ENCODE measurements at regions not wholly inside any gene's neighbourhood (a gene's known extent, or its start where the extent isn't known, plus 50 kb on each side); places are given as distances from the start of the nearest gene placed in this dataset.
"Not testable (repeated sequence)": the region's sequence is repeated elsewhere in the genome, so short reads cannot be mapped to it uniquely, and the experiment has no call there.

- DNase-seq (ENCODE audit: low read depth): no peak
These were observed 220.4 kb upstream of the IRX4 start for GRCh38 chr5:2102819-2103776.

- no peak for DNase-seq (ENCODE audit: low read depth)
These were observed 219.0 kb upstream of the IRX4 start for GRCh38 chr5:2101685-2102084.

- DNase-seq (ENCODE audit: low read depth): no peak
These were observed 214.3 kb upstream of the IRX4 start for GRCh38 chr5:2096887-2097505.

GRCh38 chr5:2095011-2095410 is 212.3 kb upstream of the IRX4 start:
- DNase-seq (ENCODE audit: low read depth): no peak

GRCh38 chr5:2094616-2094995 is 211.9 kb upstream of the IRX4 start:
- DNase-seq (ENCODE audit: low read depth): no peak

- DNase-seq (ENCODE audit: low read depth): no peak
These were observed 211.3 kb upstream of the IRX4 start for GRCh38 chr5:2093859-2094615.

- DNase-seq (ENCODE audit: low read depth): no peak
These were observed 209.2 kb upstream of the IRX4 start for GRCh38 chr5:2091921-2092320.

GRCh38 chr5:2087980-2088379 is 205.3 kb upstream of the IRX4 start:
- DNase-seq (ENCODE audit: low read depth): no peak

- no peak for DNase-seq (ENCODE audit: low read depth)
These were observed 192.6 kb upstream of the IRX4 start for GRCh38 chr5:2075365-2075764.

GRCh38 chr5:2071562-2071961 is 188.8 kb upstream of the IRX4 start:
- DNase-seq (ENCODE audit: low read depth): no peak

- not testable (repeated sequence) for DNase-seq (ENCODE audit: low read depth)
These were observed 188.1 kb upstream of the IRX4 start for GRCh38 chr5:2070787-2071186.

- no peak for DNase-seq (ENCODE audit: low read depth)
These were observed 185.8 kb upstream of the IRX4 start for GRCh38 chr5:2068531-2068930.

GRCh38 chr5:2066373-2066772 is 183.6 kb upstream of the IRX4 start:
- no peak for DNase-seq (ENCODE audit: low read depth)

- not testable (repeated sequence) for DNase-seq (ENCODE audit: low read depth)
These were observed 180.7 kb upstream of the IRX4 start for GRCh38 chr5:2063380-2063779.

- DNase-seq (ENCODE audit: low read depth): no peak
These were observed 170.0 kb upstream of the IRX4 start for GRCh38 chr5:2052687-2053086.

GRCh38 chr5:2049876-2050275 is 167.2 kb upstream of the IRX4 start:
- DNase-seq (ENCODE audit: low read depth): no peak

- no peak for DNase-seq (ENCODE audit: low read depth)
These were observed 165.9 kb upstream of the IRX4 start for GRCh38 chr5:2048664-2049063.

GRCh38 chr5:2047341-2047927 is 164.7 kb upstream of the IRX4 start:
- DNase-seq (ENCODE audit: low read depth): no peak

GRCh38 chr5:2044041-2044440 is 161.3 kb upstream of the IRX4 start:
- no peak for DNase-seq (ENCODE audit: low read depth)

GRCh38 chr5:2039180-2039531 is 156.4 kb upstream of the IRX4 start:
- DNase-seq (ENCODE audit: low read depth): no peak

- DNase-seq (ENCODE audit: low read depth): peak; percentile 9
These were observed 155.8 kb upstream of the IRX4 start for GRCh38 chr5:2038321-2039179.

- DNase-seq (ENCODE audit: low read depth): no peak
These were observed 154.2 kb upstream of the IRX4 start for GRCh38 chr5:2036885-2037284.
